Breast epithelium (tissue), 4 donors: ENCODE measurements at regions not wholly inside any gene's neighbourhood (a gene's known extent, or its start where the extent isn't known, plus 50 kb on each side); places are given as distances from the start of the nearest gene placed in this dataset.

Experiments used
- DNase-seq, 2 donors: peaks; one replicate each; pipeline ENCODE4 v3.0.0-alpha.2; 2019; ENCODE audit warnings: low spot score in 2 of 2
- H3K27ac ChIP-seq, 2 donors: fragments of 200-600 bp; sonication (generic) in 1 of 2; one replicate each; pipeline ENCODE4 v1.5.1; 2016 to 2019; ENCODE audit warnings: mild to moderate bottlenecking in 1 of 2
- H3K27me3 ChIP-seq, 2 donors: fragments of 200-600 bp; sonication (generic) in 1 of 2; one replicate each; pipeline versions ENCODE4 v1.5.1 to v1.6.0; 2017 to 2019; ENCODE audit warnings: control low read depth in 1 of 2, mild to moderate bottlenecking in 1 of 2
- H3K36me3 ChIP-seq: fragments of 200-600 bp; one replicate; pipeline ENCODE4 v1.5.1; 2019
- H3K4me1 ChIP-seq, 2 donors: fragments of 200-600 bp; sonication (generic); one replicate each; pipeline ENCODE4 v1.5.1; 2016 to 2019; ENCODE audit warnings: control low read depth in 1 of 2
- H3K4me3 ChIP-seq, 3 donors: fragments of 200-600 bp; sonication (generic); 1 replicate in 2 of 3; 2 replicates in 1 of 3; pipeline ENCODE4 v1.5.1; 2016 to 2019; ENCODE audit warnings: mild to moderate bottlenecking in 3 of 3, moderate library complexity in 2 of 3
- H3K9me3 ChIP-seq, 2 donors: fragments of 200-600 bp; sonication (generic) in 1 of 2; one replicate each; pipeline ENCODE4 v1.5.1; 2016 to 2019; ENCODE audit warnings: control low read depth in 1 of 2
- CTCF ChIP-seq, 3 donors: fragments of 450-650 bp; IDR thresholded peaks; one replicate each; pipeline ENCODE4 v1.5.1; 2016 to 2017; ENCODE audit warnings: antibody characterized with exemption in 3 of 3, mild to moderate bottlenecking in 3 of 3, moderate library complexity in 3 of 3
- POLR2A ChIP-seq: fragments of 450-650 bp; IDR thresholded peaks from one replicate; pipeline ENCODE4 v1.6.1; 2016; ENCODE audit warnings: antibody characterized with exemption, mild to moderate bottlenecking, moderate library complexity
- POLR2AphosphoS5 ChIP-seq, 3 donors: sonication (generic); formaldehyde crosslinking; IDR thresholded peaks; one replicate each; pipeline ENCODE4 v1.6.1; 2017; ENCODE audit warnings: antibody characterized with exemption in 3 of 3
- intact Hi-C: fragments of 100-400 bp; cut with DNase I; formaldehyde crosslinking; loops from one replicate; pipeline ENCODE4 v1.15.1; 2023; ENCODE audit warnings: low total_unique reads

GRCh38 chr7:69184339-69184738 is 413.9 kb upstream of the AUTS2 start:
- Histone ChIP-seq H3K9me3 (no peaks in the 10 kb centered on the region), H3K27me3 (no peaks in the 10 kb centered on the region), H3K4me1 (no peaks in the 10 kb centered on the region), H3K36me3 (no peaks in the 10 kb centered on the region), H3K4me3 (no peak overlapping the region), H3K27ac (no peak overlapping the region)
- TF ChIP-seq POLR2AphosphoS5 (IDR thresholded peaks at IDR 0.05): no peak
- no peak for TF ChIP-seq POLR2A
- TF ChIP-seq CTCF (IDR thresholded peaks at IDR 0.05): no peak
- intact Hi-C loops: no loop called here
- no peak for DNase-seq

GRCh38 chr7:69185170-69185569 is 413.1 kb upstream of the AUTS2 start:
- Histone ChIP-seq H3K27me3 (no peaks in the 10 kb centered on the region), H3K36me3 (no peaks in the 10 kb centered on the region), H3K4me1 (no peaks in the 10 kb centered on the region), H3K4me3 (no peak overlapping the region), H3K9me3 (no peaks in the 10 kb centered on the region), H3K27ac (no peak overlapping the region)
- DNase-seq: no peak
- TF ChIP-seq POLR2AphosphoS5 (IDR thresholded peaks at IDR 0.05) (no peak), CTCF (IDR thresholded peaks at IDR 0.05) (no peak), POLR2A (no peak)
- intact Hi-C loops: no loop called here

- no peaks in the 10 kb centered on the region for H3K4me1 ChIP-seq
- no peak overlapping the region for H3K4me3 ChIP-seq
- intact Hi-C loops: no loop called here
- no peak overlapping the region for H3K27ac ChIP-seq
- no peak for DNase-seq
- no peak for TF ChIP-seq CTCF (IDR thresholded peaks at IDR 0.05)
- TF ChIP-seq POLR2A: no peak
- no peak for TF ChIP-seq POLR2AphosphoS5 (IDR thresholded peaks at IDR 0.05)
- H3K27me3 ChIP-seq: no peaks in the 10 kb centered on the region
- no peaks in the 10 kb centered on the region for H3K36me3 ChIP-seq
- no peaks in the 10 kb centered on the region for H3K9me3 ChIP-seq
These were observed 411.3 kb upstream of the AUTS2 start for GRCh38 chr7:69186974-69187373.

- H3K4me1 ChIP-seq: no peaks in the 10 kb centered on the region
- no peak overlapping the region for H3K4me3 ChIP-seq
- H3K27me3 ChIP-seq: no peaks in the 10 kb centered on the region
- intact Hi-C loops: no loop called here
- no peaks in the 10 kb centered on the region for H3K9me3 ChIP-seq
- TF ChIP-seq POLR2A: no peak
- TF ChIP-seq POLR2AphosphoS5 (IDR thresholded peaks at IDR 0.05): no peak
- TF ChIP-seq CTCF (IDR thresholded peaks at IDR 0.05): no peak
- H3K36me3 ChIP-seq: no peaks in the 10 kb centered on the region
- H3K27ac ChIP-seq: no peak overlapping the region
- DNase-seq: no peak
These were observed 410.4 kb upstream of the AUTS2 start for GRCh38 chr7:69187824-69188333.

GRCh38 chr7:69189406-69189805 is 408.9 kb upstream of the AUTS2 start:
- Histone ChIP-seq H3K27ac (no peak overlapping the region), H3K4me1 (no peaks in the 10 kb centered on the region), H3K36me3 (no peaks in the 10 kb centered on the region), H3K4me3 (no peak overlapping the region), H3K9me3 (no peaks in the 10 kb centered on the region), H3K27me3 (no peaks in the 10 kb centered on the region)
- DNase-seq: no peak
- TF ChIP-seq POLR2AphosphoS5 (IDR thresholded peaks at IDR 0.05) (no peak), CTCF (IDR thresholded peaks at IDR 0.05) (no peak), POLR2A (no peak)
- intact Hi-C loops: no loop called here
